ENCODE measurements at regions not wholly inside any gene's neighbourhood (a gene's known extent, or its start where the extent isn't known, plus 50 kb on each side); places are given as distances from the start of the nearest gene placed in this dataset.
"Not testable (repeated sequence)": the region's sequence is repeated elsewhere in the genome, so short reads cannot be mapped to it uniquely, and the experiment has no call there.

DNA sequence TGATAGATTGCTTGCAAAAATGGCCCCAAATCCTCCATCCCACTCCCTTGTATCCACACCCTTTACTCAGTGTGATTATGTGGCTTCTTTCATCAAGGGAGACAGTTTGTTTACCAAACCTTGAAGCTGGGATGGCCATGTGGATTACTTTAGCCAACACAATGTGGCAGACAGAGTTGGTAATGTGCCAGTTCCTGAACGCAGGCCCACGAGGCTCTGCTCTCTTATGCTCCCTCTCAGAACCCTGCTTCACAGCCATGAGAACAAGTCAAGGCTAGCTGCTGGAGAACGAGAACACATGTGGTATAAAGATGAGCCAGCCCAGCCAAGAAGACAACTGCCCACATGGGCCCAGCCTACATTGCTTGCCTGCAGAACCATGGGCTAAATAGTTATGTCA is 162.3 kb downstream of the NDUFA12 start:
- Histone ChIP-seq H3K27me3 (ENCODE audit: control insufficient read depth, insufficient read depth, low read length) (no peaks in the 10 kb centered on the region), H3K36me3 (ENCODE audit: control insufficient read depth, insufficient read depth, low read length) (no peaks in the 10 kb centered on the region), H3K27ac (ENCODE audit: low read length) (no peak overlapping the region), H3K9me3 (ENCODE audit: control insufficient read depth, insufficient read depth, low read depth, low read length) (no peaks in the 10 kb centered on the region), H3K4me1 (ENCODE audit: control insufficient read depth, insufficient read depth, low read length) (no peaks in the 10 kb centered on the region), H3K4me3 (ENCODE audit: low read depth in 2 of 2, low read length in 2 of 2) (no peak overlapping the region)
- DNase-seq (ENCODE audit: low read depth, low spot score) = no peak
- POLR2A ChIA-PET = no interaction called here
- BruUV-seq (replicated peaks) = no TSS peak
- in situ Hi-C loops (cut with HindIII; ENCODE audit: low pct_unique_long_range_greater_than_20kb, low sequenced_read_pairs) = no loop called here
- intact Hi-C loops (cut with micrococcal nuclease; ENCODE audit: unreplicated experiment) = no loop called here
- no peak for ATAC-seq
- CTCF ChIA-PET = no interaction called here
- TF ChIP-seq SIN3A (IDR thresholded peaks at IDR 0.05; ENCODE audit: borderline replicate concordance, insufficient read depth, low read depth, low read length) (no peak), POLR2AphosphoS5 (IDR thresholded peaks at IDR 0.05; ENCODE audit: low read depth, low read length) (no peak), TCF7L2 (IDR thresholded peaks at IDR 0.05; ENCODE audit: low read depth, low read length) (no peak)
- TF ChIP-seq, protein P1, sequence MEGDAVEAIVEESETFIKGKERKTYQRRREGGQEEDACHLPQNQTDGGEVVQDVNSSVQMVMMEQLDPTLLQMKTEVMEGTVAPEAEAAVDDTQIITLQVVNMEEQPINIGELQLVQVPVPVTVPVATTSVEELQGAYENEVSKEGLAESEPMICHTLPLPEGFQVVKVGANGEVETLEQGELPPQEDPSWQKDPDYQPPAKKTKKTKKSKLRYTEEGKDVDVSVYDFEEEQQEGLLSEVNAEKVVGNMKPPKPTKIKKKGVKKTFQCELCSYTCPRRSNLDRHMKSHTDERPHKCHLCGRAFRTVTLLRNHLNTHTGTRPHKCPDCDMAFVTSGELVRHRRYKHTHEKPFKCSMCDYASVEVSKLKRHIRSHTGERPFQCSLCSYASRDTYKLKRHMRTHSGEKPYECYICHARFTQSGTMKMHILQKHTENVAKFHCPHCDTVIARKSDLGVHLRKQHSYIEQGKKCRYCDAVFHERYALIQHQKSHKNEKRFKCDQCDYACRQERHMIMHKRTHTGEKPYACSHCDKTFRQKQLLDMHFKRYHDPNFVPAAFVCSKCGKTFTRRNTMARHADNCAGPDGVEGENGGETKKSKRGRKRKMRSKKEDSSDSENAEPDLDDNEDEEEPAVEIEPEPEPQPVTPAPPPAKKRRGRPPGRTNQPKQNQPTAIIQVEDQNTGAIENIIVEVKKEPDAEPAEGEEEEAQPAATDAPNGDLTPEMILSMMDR (IDR thresholded peaks at IDR 0.05) = no peak
- TF ChIP-seq, protein P2, sequence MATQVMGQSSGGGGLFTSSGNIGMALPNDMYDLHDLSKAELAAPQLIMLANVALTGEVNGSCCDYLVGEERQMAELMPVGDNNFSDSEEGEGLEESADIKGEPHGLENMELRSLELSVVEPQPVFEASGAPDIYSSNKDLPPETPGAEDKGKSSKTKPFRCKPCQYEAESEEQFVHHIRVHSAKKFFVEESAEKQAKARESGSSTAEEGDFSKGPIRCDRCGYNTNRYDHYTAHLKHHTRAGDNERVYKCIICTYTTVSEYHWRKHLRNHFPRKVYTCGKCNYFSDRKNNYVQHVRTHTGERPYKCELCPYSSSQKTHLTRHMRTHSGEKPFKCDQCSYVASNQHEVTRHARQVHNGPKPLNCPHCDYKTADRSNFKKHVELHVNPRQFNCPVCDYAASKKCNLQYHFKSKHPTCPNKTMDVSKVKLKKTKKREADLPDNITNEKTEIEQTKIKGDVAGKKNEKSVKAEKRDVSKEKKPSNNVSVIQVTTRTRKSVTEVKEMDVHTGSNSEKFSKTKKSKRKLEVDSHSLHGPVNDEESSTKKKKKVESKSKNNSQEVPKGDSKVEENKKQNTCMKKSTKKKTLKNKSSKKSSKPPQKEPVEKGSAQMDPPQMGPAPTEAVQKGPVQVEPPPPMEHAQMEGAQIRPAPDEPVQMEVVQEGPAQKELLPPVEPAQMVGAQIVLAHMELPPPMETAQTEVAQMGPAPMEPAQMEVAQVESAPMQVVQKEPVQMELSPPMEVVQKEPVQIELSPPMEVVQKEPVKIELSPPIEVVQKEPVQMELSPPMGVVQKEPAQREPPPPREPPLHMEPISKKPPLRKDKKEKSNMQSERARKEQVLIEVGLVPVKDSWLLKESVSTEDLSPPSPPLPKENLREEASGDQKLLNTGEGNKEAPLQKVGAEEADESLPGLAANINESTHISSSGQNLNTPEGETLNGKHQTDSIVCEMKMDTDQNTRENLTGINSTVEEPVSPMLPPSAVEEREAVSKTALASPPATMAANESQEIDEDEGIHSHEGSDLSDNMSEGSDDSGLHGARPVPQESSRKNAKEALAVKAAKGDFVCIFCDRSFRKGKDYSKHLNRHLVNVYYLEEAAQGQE (IDR thresholded peaks at IDR 0.05; ENCODE audit: insufficient read depth in 1 of 2, low read depth in 2 of 2, low read length in 1 of 2) = no peak

DNA sequence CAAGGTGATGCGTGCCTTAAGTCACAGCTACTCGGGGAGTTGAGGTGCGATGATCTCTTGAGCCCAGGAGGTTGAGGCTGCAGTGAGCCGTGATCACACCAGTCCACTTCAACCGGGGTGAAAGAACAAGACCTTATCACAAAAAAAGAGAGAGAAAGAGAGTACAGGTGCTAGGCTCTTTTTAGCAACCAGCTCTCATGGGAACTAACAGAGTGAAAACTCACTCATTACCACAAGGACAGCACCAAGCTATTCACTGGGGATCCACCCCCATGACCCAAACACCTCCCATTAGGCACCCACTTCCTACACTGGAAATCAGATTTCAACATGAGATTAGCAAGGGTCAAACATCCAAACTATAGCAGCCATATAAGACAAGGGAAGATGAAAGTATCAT is 164.2 kb downstream of the NDUFA12 start:
- Histone ChIP-seq H3K4me3 (ENCODE audit: low read depth in 2 of 2, low read length in 2 of 2) (no peak overlapping the region), H3K27me3 (ENCODE audit: control insufficient read depth, insufficient read depth, low read length) (no peaks in the 10 kb centered on the region), H3K9me3 (ENCODE audit: control insufficient read depth, insufficient read depth, low read depth, low read length) (no peaks in the 10 kb centered on the region), H3K4me1 (ENCODE audit: control insufficient read depth, insufficient read depth, low read length) (no peaks in the 10 kb centered on the region), H3K27ac (ENCODE audit: low read length) (no peak overlapping the region), H3K36me3 (ENCODE audit: control insufficient read depth, insufficient read depth, low read length) (no peaks in the 10 kb centered on the region)
- ATAC-seq (no peak), DNase-seq (ENCODE audit: low read depth, low spot score) (no peak)
- CTCF ChIA-PET = no interaction called here
- BruUV-seq (replicated peaks) = no TSS peak
- POLR2A ChIA-PET = no interaction called here
- intact Hi-C loops (cut with micrococcal nuclease; ENCODE audit: unreplicated experiment) (no loop called here), in situ Hi-C loops (cut with HindIII; ENCODE audit: low pct_unique_long_range_greater_than_20kb, low sequenced_read_pairs) (no loop called here)
- TF ChIP-seq TCF7L2 (IDR thresholded peaks at IDR 0.05; ENCODE audit: low read depth, low read length) (no peak), SIN3A (IDR thresholded peaks at IDR 0.05; ENCODE audit: borderline replicate concordance, insufficient read depth, low read depth, low read length) (no peak), POLR2AphosphoS5 (IDR thresholded peaks at IDR 0.05; ENCODE audit: low read depth, low read length) (no peak)
- TF ChIP-seq, protein P1 (IDR thresholded peaks at IDR 0.05) = no peak
- TF ChIP-seq, protein P2 (IDR thresholded peaks at IDR 0.05; ENCODE audit: insufficient read depth in 1 of 2, low read depth in 2 of 2, low read length in 1 of 2) = no peak

DNA sequence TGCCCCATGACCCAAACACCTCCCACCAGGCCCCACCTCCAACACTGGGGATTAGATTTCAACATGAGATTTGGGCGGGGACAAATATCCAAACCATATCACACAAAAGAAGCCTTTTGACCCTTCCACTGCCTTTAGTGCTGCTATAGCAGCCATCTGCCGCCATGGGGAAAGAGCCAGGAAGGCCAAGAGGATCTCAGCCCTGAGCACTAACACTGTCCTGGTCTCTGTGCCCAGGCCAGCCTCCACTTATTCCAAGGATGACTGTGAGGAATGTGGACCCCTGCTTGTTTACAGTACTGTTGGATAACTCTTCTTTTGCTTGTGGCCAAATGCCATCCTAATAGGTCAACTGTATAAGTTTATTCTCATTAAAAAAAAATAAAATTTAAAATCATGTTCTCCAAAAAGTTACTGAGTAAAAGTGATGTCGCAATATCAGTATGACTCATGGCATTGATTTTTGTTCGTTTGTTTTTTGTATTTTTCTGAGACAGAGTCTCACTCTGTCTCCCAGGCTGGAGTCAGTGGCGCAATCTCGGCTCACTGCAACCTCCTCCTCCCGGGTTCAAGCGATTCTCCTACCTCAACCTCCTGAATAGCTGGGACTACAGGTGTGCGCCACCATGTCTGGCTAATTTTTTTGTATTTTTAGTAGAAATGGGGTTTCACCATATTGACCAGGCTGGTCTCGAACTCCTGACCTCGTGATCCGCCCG is 166.4 kb downstream of the NDUFA12 start:
- H3K9me3 ChIP-seq (ENCODE audit: control insufficient read depth, insufficient read depth, low read depth, low read length); H3K27me3 ChIP-seq (ENCODE audit: control insufficient read depth, insufficient read depth, low read length); H3K27ac ChIP-seq (ENCODE audit: low read length); H3K4me3 ChIP-seq (ENCODE audit: low read depth in 2 of 2, low read length in 2 of 2); CTCF ChIA-PET; intact Hi-C loops (cut with micrococcal nuclease; ENCODE audit: unreplicated experiment); POLR2A ChIA-PET; in situ Hi-C loops (cut with HindIII; ENCODE audit: low pct_unique_long_range_greater_than_20kb, low sequenced_read_pairs); BruUV-seq (replicated peaks); DNase-seq (ENCODE audit: low read depth, low spot score); H3K4me1 ChIP-seq (ENCODE audit: control insufficient read depth, insufficient read depth, low read length); ATAC-seq; H3K36me3 ChIP-seq (ENCODE audit: control insufficient read depth, insufficient read depth, low read length): not testable (repeated sequence)

Measured in Panc1 (cell line).